OCI-LY1 (cell line): ENCODE measurements at regions not wholly inside any gene's neighbourhood (a gene's known extent, or its start where the extent isn't known, plus 50 kb on each side); places are given as distances from the start of the nearest gene placed in this dataset.

Experiments
- H2AFZ ChIP-seq: fragments of 200-600 bp; sonication (generic), shearing (Covaris generic); 2 replicates; pipeline ENCODE4 v1.6.0; 2014; ENCODE audit warnings: antibody characterized with exemption, mild to moderate bottlenecking, low read length
- H3F3A ChIP-seq: fragments of 200-600 bp; sonication (generic), shearing (Covaris generic); 2 replicates; pipeline ENCODE4 v1.6.0; 2014; ENCODE audit warnings: mild to moderate bottlenecking, antibody characterized with exemption, low read length, moderate library complexity; ENCODE audit not compliant: insufficient read depth
- H3K27ac ChIP-seq: fragments of 200-600 bp; sonication (generic); 2 replicates; pipeline ENCODE4 v1.5.1; 2014; ENCODE audit warnings: low read length, mixed run types, mild to moderate bottlenecking, low read depth; ENCODE audit not compliant: poor library complexity, severe bottlenecking
- H3K27me3 ChIP-seq: fragments of 200-600 bp; sonication (generic); 2 replicates; pipeline ENCODE4 v1.6.0; 2014; ENCODE audit warnings: antibody characterized with exemption, mild to moderate bottlenecking, low read length, moderate library complexity; ENCODE audit not compliant: insufficient read depth
- H3K36me3 ChIP-seq: fragments of 200-600 bp; sonication (generic); 2 replicates; pipeline ENCODE4 v1.6.1; 2014; ENCODE audit warnings: mild to moderate bottlenecking, antibody characterized with exemption, low read length, moderate library complexity, mixed read lengths; ENCODE audit not compliant: insufficient read depth
- H3K4me1 ChIP-seq: fragments of 200-600 bp; sonication (generic); 2 replicates; pipeline ENCODE4 v1.5.1; 2014; ENCODE audit warnings: mild to moderate bottlenecking, low read length, moderate library complexity; ENCODE audit not compliant: insufficient read depth, severe bottlenecking
- H3K4me2 ChIP-seq: fragments of 200-600 bp; sonication (generic), shearing (Covaris generic); 2 replicates; pipeline ENCODE4 v1.6.1; 2014; ENCODE audit warnings: low read length
- H3K4me3 ChIP-seq: fragments of 200-600 bp; sonication (generic); 2 replicates; pipeline ENCODE4 v1.5.1; 2014; ENCODE audit warnings: low read length, low read depth, mild to moderate bottlenecking, mixed read lengths; ENCODE audit not compliant: poor library complexity, severe bottlenecking
- H3K79me2 ChIP-seq: fragments of 200-600 bp; shearing (Covaris generic); 2 replicates; pipeline ENCODE4 v1.6.1; 2016; ENCODE audit warnings: mixed run types, low read length, mixed read lengths; ENCODE audit not compliant: insufficient read depth
- H3K9ac ChIP-seq: fragments of 200-600 bp; sonication (generic), shearing (Covaris generic); 2 replicates; pipeline ENCODE4 v1.6.1; 2014; ENCODE audit warnings: mild to moderate bottlenecking, low read length, mixed read lengths
- H3K9me2 ChIP-seq: fragments of 200-600 bp; sonication (generic), shearing (Covaris generic); 2 replicates; pipeline ENCODE4 v1.6.1; 2014; ENCODE audit warnings: low read depth, mild to moderate bottlenecking, low read length, mixed read lengths
- H3K9me3 ChIP-seq: fragments of 200-600 bp; shearing (Covaris generic); 2 replicates; pipeline ENCODE4 v1.6.1; 2014; ENCODE audit warnings: low read length, mixed read lengths
- H4K20me1 ChIP-seq: fragments of 200-600 bp; sonication (generic), shearing (Covaris generic); 2 replicates; pipeline ENCODE4 v1.6.0; 2016; ENCODE audit warnings: mild to moderate bottlenecking, low read length; ENCODE audit not compliant: insufficient read depth
- CTCF ChIP-seq: fragments of 200-600 bp; sonication (generic), shearing (Covaris generic); IDR thresholded peaks from 2 replicates; pipeline ENCODE4 v1.5.1; 2017; ENCODE audit warnings: mild to moderate bottlenecking, antibody characterized with exemption, low read length, moderate library complexity, mixed read lengths
- EZH2 ChIP-seq: fragments of 200-600 bp; sonication (generic), shearing (Covaris generic); IDR thresholded peaks from 2 replicates; pipeline ENCODE4 v1.8.0; 2017; ENCODE audit warnings: borderline replicate concordance, mixed run types, mild to moderate bottlenecking, antibody characterized with exemption, low read length, moderate library complexity, mixed read lengths

- H3K4me3 ChIP-seq, result no peak overlapping the region
- no peak overlapping the region for H3K27ac ChIP-seq
- no peak overlapping the region for H2AFZ ChIP-seq
- TF ChIP-seq EZH2, result no peak
- no peak for TF ChIP-seq CTCF
- H3K9me3 ChIP-seq, result no peaks in the 10 kb centered on the region
- no peaks in the 10 kb centered on the region for H3K4me1 ChIP-seq
- no peaks in the 10 kb centered on the region for H3K27me3 ChIP-seq
- no peaks in the 10 kb centered on the region for H3K9me2 ChIP-seq
- no peak overlapping the region for H3K4me2 ChIP-seq
- no peak overlapping the region for H3K9ac ChIP-seq
- H3K79me2 ChIP-seq, result no peaks in the 10 kb centered on the region
- H4K20me1 ChIP-seq, result no peaks in the 10 kb centered on the region
- no peaks in the 10 kb centered on the region for H3F3A ChIP-seq
- H3K36me3 ChIP-seq, result no peaks in the 10 kb centered on the region
These were observed 2021.9 kb downstream of the MRPL39 start for GRCh38 chr21:23585419-23585818.

- no peak overlapping the region for H2AFZ ChIP-seq
- TF ChIP-seq CTCF (no peak), EZH2 (no peak)
- no peaks in the 10 kb centered on the region for H3K9me3 ChIP-seq
- H3F3A ChIP-seq, result no peaks in the 10 kb centered on the region
- no peak overlapping the region for H3K9ac ChIP-seq
- no peaks in the 10 kb centered on the region for H4K20me1 ChIP-seq
- no peak overlapping the region for H3K4me2 ChIP-seq
- H3K9me2 ChIP-seq, result no peaks in the 10 kb centered on the region
- no peaks in the 10 kb centered on the region for H3K4me1 ChIP-seq
- H3K27ac ChIP-seq, result no peak overlapping the region
- H3K36me3 ChIP-seq, result no peaks in the 10 kb centered on the region
- H3K27me3 ChIP-seq, result no peaks in the 10 kb centered on the region
- no peak overlapping the region for H3K4me3 ChIP-seq
- H3K79me2 ChIP-seq, result no peaks in the 10 kb centered on the region
These were observed 2027.7 kb downstream of the MRPL39 start for GRCh38 chr21:23579573-23579972.

GRCh38 chr21:23578027-23578426 lies 2029.3 kb downstream of the MRPL39 start:
- no peaks in the 10 kb centered on the region for H3K9me2 ChIP-seq
- no peak overlapping the region for H3K4me3 ChIP-seq
- TF ChIP-seq CTCF, result no peak; the same call in 1 of the 2 replicates
- TF ChIP-seq EZH2, result no peak
- H4K20me1 ChIP-seq, result no peaks in the 10 kb centered on the region
- H3K27ac ChIP-seq, result no peak overlapping the region
- H3K79me2 ChIP-seq, result no peaks in the 10 kb centered on the region
- no peaks in the 10 kb centered on the region for H3K27me3 ChIP-seq
- H3K4me2 ChIP-seq, result no peak overlapping the region
- no peaks in the 10 kb centered on the region for H3K36me3 ChIP-seq
- H3F3A ChIP-seq, result no peaks in the 10 kb centered on the region
- no peak overlapping the region for H3K9ac ChIP-seq
- no peak overlapping the region for H2AFZ ChIP-seq
- H3K4me1 ChIP-seq, result no peaks in the 10 kb centered on the region
- H3K9me3 ChIP-seq, result no peaks in the 10 kb centered on the region
